GM21529 (cell line): ENCODE measurements at regions not wholly inside any gene's neighbourhood (a gene's known extent, or its start where the extent isn't known, plus 50 kb on each side); places are given as distances from the start of the nearest gene placed in this dataset.

ENCODE experiments used
- ATAC-seq: cut with Tn5 transposase; IDR thresholded peaks from one replicate; pipeline ENCODE4 v1.9.1; 2021; ENCODE audit not compliant: unreplicated experiment

GRCh38 chr14:53523226-53523625 is 370.1 kb upstream of the DDHD1 start:
- no peak for ATAC-seq

DNA sequence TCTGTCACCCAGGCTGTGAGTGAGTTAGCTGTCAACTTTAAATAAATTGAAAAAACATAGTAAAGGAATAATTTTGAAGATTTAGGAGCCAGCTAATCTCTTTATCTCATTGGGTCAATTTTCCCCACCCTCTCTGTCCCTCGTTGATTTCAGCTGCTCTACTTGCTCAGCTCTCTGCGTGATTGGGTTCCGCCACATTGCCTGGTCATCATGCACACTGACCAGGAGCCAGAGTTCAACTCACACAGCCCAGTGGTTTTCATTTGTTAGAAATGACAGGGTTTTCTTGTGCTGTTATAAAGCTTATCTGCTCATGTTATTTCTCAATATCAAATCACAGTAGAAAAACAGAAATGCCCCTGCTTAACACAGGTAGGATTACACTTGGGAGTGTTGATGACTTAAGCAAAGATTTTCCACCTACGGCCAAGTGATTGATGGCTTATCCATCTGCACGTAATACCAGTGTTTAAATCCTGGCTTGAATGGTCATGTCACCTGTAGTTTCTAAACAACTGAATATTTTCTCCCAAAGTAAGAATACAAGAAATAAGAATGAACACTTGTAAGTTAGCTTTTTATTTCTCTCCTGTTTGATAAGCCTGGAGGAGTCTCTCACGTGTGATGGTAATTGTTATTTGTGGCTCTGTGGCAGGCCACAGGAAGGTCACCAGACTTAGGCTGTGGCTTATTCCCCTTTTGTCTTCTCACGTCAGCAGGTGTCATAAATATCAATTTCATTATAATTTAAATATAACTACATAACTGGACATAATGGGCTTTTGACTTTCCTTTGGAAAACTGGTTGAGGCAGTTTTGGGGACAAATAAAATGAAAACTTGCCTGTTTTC is 367.2 kb upstream of the DDHD1 start:
- no peak for ATAC-seq

- ATAC-seq: no peak
Measured at GRCh38 chr14:53519137-53519536, 366.0 kb upstream of the DDHD1 start.

DNA sequence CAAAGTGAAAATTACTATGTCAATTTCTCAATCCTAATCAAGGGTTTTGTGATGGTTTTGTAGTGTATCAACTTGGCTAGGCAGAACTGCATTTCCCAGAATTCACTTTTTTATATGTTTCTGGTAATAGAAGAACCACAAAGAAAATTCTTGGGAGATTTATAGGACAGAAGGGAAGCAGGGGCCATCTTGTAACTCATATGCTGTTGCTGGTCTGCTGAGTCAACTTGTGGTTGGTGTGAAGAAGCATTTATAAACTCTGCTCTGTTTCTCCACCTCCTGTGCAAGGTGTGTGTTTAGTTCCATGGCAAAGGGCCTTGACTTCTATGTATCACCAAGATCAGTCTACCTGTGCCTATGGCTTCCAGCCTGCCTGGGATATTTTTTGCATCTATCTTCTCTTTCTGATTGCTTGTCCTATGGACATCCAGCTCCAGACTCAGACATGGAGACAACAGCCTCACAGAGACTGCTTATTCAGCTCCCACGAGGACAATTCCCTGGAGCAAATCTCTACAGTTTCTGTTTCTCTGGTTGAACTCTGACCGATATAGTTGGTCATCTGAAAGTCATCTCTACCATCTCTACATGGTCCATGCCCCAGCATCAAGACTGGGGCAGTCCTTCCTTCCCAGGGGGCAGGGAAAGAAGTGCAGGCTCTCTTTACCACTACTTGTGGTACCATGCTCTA is 364.3 kb upstream of the DDHD1 start:
- ATAC-seq: no peak

- no peak for ATAC-seq
Measured at GRCh38 chr14:53516261-53516774, 363.2 kb upstream of the DDHD1 start.

DNA sequence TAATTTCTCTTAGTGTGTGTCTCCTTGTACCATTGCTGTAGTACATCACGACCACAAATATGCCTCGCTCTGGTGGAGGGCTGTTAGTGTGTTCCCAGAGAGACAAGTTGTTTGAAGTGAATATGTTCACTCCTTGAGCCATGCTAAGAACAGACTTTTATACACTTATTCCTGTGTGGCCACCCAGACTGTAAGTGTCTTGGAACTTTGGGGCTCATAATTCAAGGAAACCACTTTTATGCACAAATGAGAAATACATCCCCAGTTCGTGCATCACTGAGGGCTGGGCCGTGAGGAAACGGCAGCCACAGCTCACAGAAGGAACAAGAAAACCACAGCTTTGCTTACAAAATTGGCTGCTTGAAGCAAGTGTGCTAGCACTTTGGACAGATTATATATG is 362.2 kb upstream of the DDHD1 start:
- no peak for ATAC-seq

- no peak for ATAC-seq
Measured at GRCh38 chr14:53514197-53514596, 361.1 kb upstream of the DDHD1 start.

- no peak for ATAC-seq
Measured at GRCh38 chr14:53510281-53510912, 357.3 kb upstream of the DDHD1 start.

- no peak for ATAC-seq
Measured at GRCh38 chr14:53509276-53510244, 356.4 kb upstream of the DDHD1 start.

- ATAC-seq: no peak
Measured at GRCh38 chr14:53501361-53502211, 348.5 kb upstream of the DDHD1 start.

GRCh38 chr14:53500191-53500590 is 347.1 kb upstream of the DDHD1 start:
- no peak for ATAC-seq

- ATAC-seq: no peak
Measured at GRCh38 chr14:53496668-53497067, 343.5 kb upstream of the DDHD1 start.

DNA sequence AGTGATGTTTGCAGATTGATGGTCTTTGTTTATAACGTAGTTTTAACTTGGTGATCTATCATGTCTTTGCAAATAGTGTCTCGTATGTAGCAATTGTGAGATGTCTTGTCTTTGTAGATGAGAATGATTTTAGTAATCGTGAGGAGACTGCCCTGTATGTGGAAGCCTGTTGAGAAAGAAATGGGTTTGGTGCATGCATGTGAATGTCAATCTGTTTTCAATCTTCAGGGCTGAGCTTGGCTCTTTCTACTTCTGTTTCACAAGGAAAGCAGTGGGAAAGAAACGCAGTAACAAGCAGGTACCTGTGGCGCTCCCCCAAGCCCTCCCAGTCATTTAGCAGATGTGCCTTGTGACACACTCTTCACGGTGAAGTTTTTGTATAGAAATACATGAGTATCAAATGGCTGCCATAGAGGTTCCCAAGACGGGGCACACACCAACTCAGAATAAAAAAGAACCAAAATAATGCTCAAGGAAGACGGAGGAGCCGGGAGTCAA is 342.8 kb upstream of the DDHD1 start:
- ATAC-seq: no peak

DNA sequence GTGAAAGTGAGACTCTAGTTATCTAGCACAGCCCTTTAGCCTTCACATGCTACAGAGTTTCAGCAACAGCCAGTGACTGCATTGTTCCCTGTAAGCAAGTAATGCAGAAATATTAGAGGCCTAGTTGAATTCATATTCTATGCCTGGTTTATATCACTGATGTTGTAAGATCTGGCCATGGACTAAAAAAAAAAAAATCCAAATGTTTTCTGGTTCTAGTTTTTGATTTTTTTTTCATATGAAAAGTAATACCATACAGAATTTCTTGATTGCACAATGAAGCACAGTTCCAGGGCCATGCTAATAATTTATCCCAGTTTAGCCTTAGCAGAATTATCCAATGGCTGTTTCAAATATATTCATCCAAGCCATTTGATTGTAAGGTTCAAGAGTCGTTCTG is 341.5 kb upstream of the DDHD1 start:
- ATAC-seq: no peak

DNA sequence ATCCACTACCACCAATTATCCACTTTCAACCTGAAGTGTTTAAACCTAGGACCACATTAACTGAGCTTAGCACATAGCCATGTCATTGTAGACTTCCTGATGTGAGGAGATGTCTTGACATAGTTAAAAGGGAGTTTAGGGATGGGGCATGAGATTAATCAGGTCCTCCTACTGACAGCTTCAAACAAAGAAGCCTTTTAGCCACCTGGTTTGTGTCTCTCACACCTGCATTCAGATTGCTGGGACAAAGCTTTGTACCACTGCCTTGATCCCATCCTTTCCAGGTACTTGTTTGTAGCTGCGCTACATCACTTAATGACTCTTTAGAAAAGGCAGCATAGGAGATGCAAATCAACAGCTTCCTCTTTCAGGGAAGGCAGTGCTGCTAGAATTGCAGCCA is 340.7 kb upstream of the DDHD1 start:
- no peak for ATAC-seq

DNA sequence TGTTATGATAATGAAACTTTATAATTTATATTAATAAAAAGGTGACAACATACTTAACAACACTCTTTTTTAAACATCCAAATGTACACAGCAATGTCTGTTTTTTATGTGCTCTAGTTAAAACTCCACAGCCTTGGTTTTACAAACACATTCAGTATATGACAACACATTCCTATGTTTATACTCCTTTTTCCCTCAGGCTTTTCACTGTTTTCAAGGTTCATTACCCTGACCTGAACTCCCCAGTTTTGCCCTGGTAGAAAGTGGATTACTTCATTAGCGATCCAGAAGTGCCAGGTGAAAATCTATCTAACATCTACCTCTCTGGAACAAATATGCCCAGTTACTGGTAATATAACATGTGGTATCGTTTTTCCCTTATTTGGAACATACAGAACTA is 340.2 kb upstream of the DDHD1 start:
- no peak for ATAC-seq

DNA sequence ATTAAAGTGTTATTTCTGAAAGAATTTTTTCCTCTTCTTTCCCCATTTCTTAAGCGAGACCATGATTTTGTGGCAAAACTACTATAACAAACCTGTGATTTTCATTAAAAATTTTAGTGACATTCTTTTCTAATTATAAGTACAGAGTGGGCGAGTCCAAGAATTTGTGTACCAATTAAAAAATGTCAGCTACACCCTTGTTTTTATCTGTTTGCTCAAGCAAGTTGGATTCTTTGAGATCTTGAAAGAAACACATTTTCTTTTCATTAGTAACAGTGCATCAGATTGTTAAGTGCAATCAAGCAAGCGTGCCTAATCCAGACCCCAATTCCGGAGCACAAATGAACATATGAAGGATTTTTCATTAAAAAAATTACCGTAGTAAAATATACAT is 338.8 kb upstream of the DDHD1 start:
- no peak for ATAC-seq

DNA sequence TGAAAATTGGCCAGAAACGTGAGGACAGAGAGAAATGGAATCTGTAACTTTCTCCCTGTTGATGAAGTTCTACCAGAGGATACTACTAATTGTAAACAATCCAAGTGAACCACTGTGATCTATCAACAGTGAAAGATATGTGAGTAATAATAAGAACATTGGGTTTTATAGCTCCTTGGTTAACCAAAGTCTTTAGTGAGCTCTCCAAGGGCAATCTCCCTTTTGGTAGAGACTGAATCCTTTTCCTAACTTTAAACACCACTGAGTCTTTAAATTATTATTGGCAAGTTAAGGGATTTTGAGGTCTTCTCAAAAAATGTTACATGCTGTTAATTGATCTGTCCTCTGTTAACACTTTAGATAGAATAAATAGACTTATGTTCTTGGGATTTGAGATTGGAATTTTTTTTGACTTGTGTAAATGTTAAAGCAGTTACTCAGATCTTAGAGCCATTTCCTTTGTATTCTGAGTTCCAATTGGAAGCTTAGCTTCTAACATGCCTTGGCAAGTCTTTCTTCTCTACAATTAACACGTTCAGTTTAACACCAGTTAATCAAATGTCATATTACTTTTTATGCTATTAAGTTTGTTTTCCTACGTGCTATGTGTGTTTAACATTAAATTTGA is 338.2 kb upstream of the DDHD1 start:
- no peak for ATAC-seq

DNA sequence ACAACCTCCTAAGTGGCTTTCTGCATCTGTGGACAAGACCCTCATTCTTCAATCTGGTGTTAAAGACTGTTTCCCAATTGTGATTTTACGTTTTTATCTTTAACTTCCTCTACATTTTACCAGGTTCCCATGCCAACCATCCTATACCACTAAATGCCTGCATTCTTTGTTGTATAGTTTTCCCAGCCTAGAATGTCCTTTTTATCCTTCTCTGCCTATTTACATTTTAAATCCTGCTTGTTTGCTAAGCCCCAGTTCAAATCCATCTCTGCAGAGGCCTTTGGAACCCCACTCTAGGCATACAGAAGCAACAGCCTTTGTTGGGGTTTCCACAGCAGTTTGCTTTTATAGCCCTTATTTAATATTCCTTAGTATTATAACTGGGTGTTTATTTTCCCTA is 325.1 kb upstream of the DDHD1 start:
- ATAC-seq: no peak
